Muscle of leg (tissue), 3 donors: ENCODE measurements at regions not wholly inside any gene's neighbourhood (a gene's known extent, or its start where the extent isn't known, plus 50 kb on each side); places are given as distances from the start of the nearest gene placed in this dataset.

Experiments
- DNase-seq: peaks from one replicate; pipeline ENCODE4 v3.0.0; 2013
- H3K27ac ChIP-seq: one replicate; pipeline ENCODE4 v1.5.1; 2013; ENCODE audit warnings: mild to moderate bottlenecking, low read length, control low read depth
- H3K27me3 ChIP-seq: one replicate; pipeline ENCODE4 v1.6.1; 2013; ENCODE audit warnings: low read length; ENCODE audit not compliant: control insufficient read depth, insufficient read depth
- H3K36me3 ChIP-seq: one replicate; pipeline ENCODE4 v1.6.1; 2013; ENCODE audit warnings: low read length; ENCODE audit not compliant: control insufficient read depth, insufficient read depth
- H3K4me1 ChIP-seq: one replicate; pipeline ENCODE4 v1.6.1; 2013; ENCODE audit warnings: low read length; ENCODE audit not compliant: control insufficient read depth, insufficient read depth
- H3K4me3 ChIP-seq: one replicate; pipeline ENCODE4 v1.5.1; 2013; ENCODE audit warnings: low read length, control low read depth
- H3K9me3 ChIP-seq: replicated peaks from 2 replicates; pipeline ENCODE4 v1.6.1; 2013; ENCODE audit warnings: low read depth, low read length; ENCODE audit not compliant: control insufficient read depth
- WGBS: methylation state at CpG from one replicate; pipeline ENCODE4 v1.1.5; 2013; ENCODE audit warnings: missing lambda C conversion rate; ENCODE audit not compliant: insufficient coverage; 5-methylcytosine and 5-hydroxymethylcytosine counted together

- no peak for DNase-seq
- 93% methylated on average over 2 of the region's 2 CpGs for WGBS
- H3K36me3 ChIP-seq: no peaks in the 10 kb centered on the region
Measured at GRCh38 chr5:13480834-13481233, 463.7 kb downstream of the DNAH5 start.

GRCh38 chr5:13478831-13479465 is 465.5 kb downstream of the DNAH5 start:
- DNase-seq: peak; percentile 44
- Histone ChIP-seq H3K36me3 (no peaks in the 10 kb centered on the region), H3K27ac (no peak overlapping the region), H3K4me1 (no peaks in the 10 kb centered on the region), H3K4me3 (no peak overlapping the region), H3K9me3 (no peaks in the 10 kb centered on the region), H3K27me3 (no peaks in the 10 kb centered on the region)
- 47% methylated on average over 3 of the region's 9 CpGs for WGBS

More at GRCh38 chr5:13480834-13481233, 463.7 kb downstream of the DNAH5 start:
- Histone ChIP-seq H3K27ac (no peak overlapping the region), H3K27me3 (no peaks in the 10 kb centered on the region), H3K4me3 (no peak overlapping the region), H3K4me1 (no peaks in the 10 kb centered on the region), H3K9me3 (no peaks in the 10 kb centered on the region)

GRCh38 chr5:13477118-13477737 is 467.3 kb downstream of the DNAH5 start:
- Histone ChIP-seq H3K4me1 (no peaks in the 10 kb centered on the region), H3K36me3 (no peaks in the 10 kb centered on the region), H3K9me3 (no peaks in the 10 kb centered on the region), H3K4me3 (no peak overlapping the region), H3K27me3 (no peaks in the 10 kb centered on the region), H3K27ac (no peak overlapping the region)
- 80% methylated on average over 1 of the region's 7 CpGs for WGBS
- DNase-seq: no peak

GRCh38 chr5:13472842-13473241 is 471.6 kb downstream of the DNAH5 start:
- no peaks in the 10 kb centered on the region for H3K9me3 ChIP-seq
- no peaks in the 10 kb centered on the region for H3K27me3 ChIP-seq
- no CpG with 5 or more reads among the region's 5 CpGs for WGBS
- H3K4me1 ChIP-seq: no peaks in the 10 kb centered on the region
- H3K27ac ChIP-seq: no peak overlapping the region
- no peaks in the 10 kb centered on the region for H3K36me3 ChIP-seq
- no peak for DNase-seq
- no peak overlapping the region for H3K4me3 ChIP-seq

- H3K4me1 ChIP-seq: no peaks in the 10 kb centered on the region
- no CpG with 5 or more reads among the region's 1 CpG for WGBS
- no peaks in the 10 kb centered on the region for H3K36me3 ChIP-seq
- no peak overlapping the region for H3K27ac ChIP-seq
- H3K27me3 ChIP-seq: no peaks in the 10 kb centered on the region
- H3K9me3 ChIP-seq: no peaks in the 10 kb centered on the region
- DNase-seq: no peak
- H3K4me3 ChIP-seq: no peak overlapping the region
Measured at GRCh38 chr5:13470975-13471374, 473.5 kb downstream of the DNAH5 start.

- Histone ChIP-seq H3K36me3 (no peaks in the 10 kb centered on the region), H3K27ac (no peak overlapping the region), H3K4me3 (no peak overlapping the region), H3K27me3 (no peaks in the 10 kb centered on the region), H3K9me3 (no peaks in the 10 kb centered on the region), H3K4me1 (no peaks in the 10 kb centered on the region)
- no peak for DNase-seq
Measured at GRCh38 chr5:13470263-13470662, 474.2 kb downstream of the DNAH5 start.

GRCh38 chr5:13464532-13465193 is 479.8 kb downstream of the DNAH5 start:
- 100% methylated on average over 1 of the region's 2 CpGs for WGBS
- Histone ChIP-seq H3K27me3 (no peaks in the 10 kb centered on the region), H3K4me3 (no peak overlapping the region), H3K4me1 (no peaks in the 10 kb centered on the region), H3K27ac (no peak overlapping the region), H3K9me3 (no peaks in the 10 kb centered on the region), H3K36me3 (no peaks in the 10 kb centered on the region)
- no peak for DNase-seq

GRCh38 chr5:13460587-13460986 is 483.9 kb downstream of the DNAH5 start:
- DNase-seq: no peak
- no peak overlapping the region for H3K27ac ChIP-seq
- no peaks in the 10 kb centered on the region for H3K36me3 ChIP-seq
- H3K27me3 ChIP-seq: no peaks in the 10 kb centered on the region
- no peak overlapping the region for H3K4me3 ChIP-seq
- H3K4me1 ChIP-seq: no peaks in the 10 kb centered on the region
- no peaks in the 10 kb centered on the region for H3K9me3 ChIP-seq
- no CpG with 5 or more reads among the region's 2 CpGs for WGBS

- DNase-seq: no peak
- Histone ChIP-seq H3K9me3 (no peaks in the 10 kb centered on the region), H3K4me3 (no peak overlapping the region), H3K27me3 (no peaks in the 10 kb centered on the region), H3K4me1 (no peaks in the 10 kb centered on the region), H3K36me3 (no peaks in the 10 kb centered on the region), H3K27ac (no peak overlapping the region)
- 80% methylated on average over 1 of the region's 6 CpGs for WGBS
Measured at GRCh38 chr5:13454050-13454449, 490.4 kb downstream of the DNAH5 start.

- Histone ChIP-seq H3K27me3 (no peaks in the 10 kb centered on the region), H3K4me1 (no peaks in the 10 kb centered on the region), H3K36me3 (no peaks in the 10 kb centered on the region), H3K4me3 (no peak overlapping the region), H3K27ac (no peak overlapping the region), H3K9me3 (no peaks in the 10 kb centered on the region)
- WGBS: 75% methylated on average over 1 of the region's 1 CpG
- no peak for DNase-seq
Measured at GRCh38 chr5:13448843-13449242, 495.6 kb downstream of the DNAH5 start.
